Right lobe of liver (tissue), 4 donors: ENCODE measurements at regions not wholly inside any gene's neighbourhood (a gene's known extent, or its start where the extent isn't known, plus 50 kb on each side); places are given as distances from the start of the nearest gene placed in this dataset.

Source experiments
- CTCF ChIP-seq, 4 donors: fragments of 200-600 bp in 3 of 4; fragments of 450-650 bp in 1 of 4; IDR thresholded peaks; one replicate each; pipeline versions ENCODE4 v1.5.1 to v1.8.0; 2016 to 2022; ENCODE audit warnings: antibody characterized with exemption in 4 of 4, mild to moderate bottlenecking in 2 of 4
- POLR2A ChIP-seq: fragments of 450-650 bp; IDR thresholded peaks from one replicate; pipeline ENCODE4 v1.6.1; 2017; ENCODE audit warnings: antibody characterized with exemption, mild to moderate bottlenecking
- donor health status: DM: no; HTN: no; CAD: no.
- donor health status: DM: no; HTN: no; CAD: no.
- donor health status: DM: no; HTN: yes; CAD: no.

- no peak for TF ChIP-seq CTCF (IDR thresholded peaks at IDR 0.05)
- TF ChIP-seq POLR2A: no peak
These were observed 101.5 kb upstream of the GPBP1 start for GRCh38 chr5:57072218-57072892.
